ENCODE measurements at regions not wholly inside any gene's neighbourhood (a gene's known extent, or its start where the extent isn't known, plus 50 kb on each side); places are given as distances from the start of the nearest gene placed in this dataset.

DNA sequence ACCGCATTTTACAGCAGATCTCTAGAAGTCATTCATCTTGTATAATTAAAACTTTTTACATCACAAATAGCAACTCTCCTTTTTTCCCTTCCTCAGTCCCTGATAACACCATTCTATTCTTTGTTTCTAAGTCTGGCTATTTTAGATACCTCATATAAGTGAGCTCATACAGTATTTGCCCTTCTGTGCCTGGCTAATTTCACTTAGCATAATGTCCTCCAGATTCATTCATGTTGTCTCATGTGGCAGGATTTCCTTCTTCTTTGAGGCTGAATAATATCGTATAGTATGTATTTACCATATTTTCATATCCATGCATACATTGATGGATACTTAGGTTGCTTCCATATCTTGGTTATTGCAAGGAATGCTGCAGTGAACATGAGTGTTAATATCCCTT, 362.0 kb downstream of the RFC3 start:
- TF ChIP-seq GATA3 (IDR thresholded peaks at IDR 0.05; ENCODE audit: low read depth, low read length) (no peak), GATA2 (IDR thresholded peaks at IDR 0.05; ENCODE audit: low read depth, low read length) (no peak)

All from SH-SY5Y (cell line).